Body of pancreas (tissue), 4 donors: ENCODE measurements at regions not wholly inside any gene's neighbourhood (a gene's known extent, or its start where the extent isn't known, plus 50 kb on each side); places are given as distances from the start of the nearest gene placed in this dataset.

ENCODE experiments used
- CTCF ChIP-seq, 7 experiments: fragments of 450-650 bp in 4 of 7; fragments of 200-600 bp in 3 of 7; sonication (generic) in 3 of 7; IDR thresholded peaks; one replicate each; pipeline ENCODE4 v1.5.1; 2016 to 2019; ENCODE audit warnings: antibody characterized with exemption in 7 of 7
- POLR2A ChIP-seq, 3 donors: fragments of 450-650 bp; IDR thresholded peaks; one replicate each; pipeline ENCODE4 v1.6.1; 2016; ENCODE audit warnings: antibody characterized with exemption in 3 of 3, mild to moderate bottlenecking in 2 of 3

DNA sequence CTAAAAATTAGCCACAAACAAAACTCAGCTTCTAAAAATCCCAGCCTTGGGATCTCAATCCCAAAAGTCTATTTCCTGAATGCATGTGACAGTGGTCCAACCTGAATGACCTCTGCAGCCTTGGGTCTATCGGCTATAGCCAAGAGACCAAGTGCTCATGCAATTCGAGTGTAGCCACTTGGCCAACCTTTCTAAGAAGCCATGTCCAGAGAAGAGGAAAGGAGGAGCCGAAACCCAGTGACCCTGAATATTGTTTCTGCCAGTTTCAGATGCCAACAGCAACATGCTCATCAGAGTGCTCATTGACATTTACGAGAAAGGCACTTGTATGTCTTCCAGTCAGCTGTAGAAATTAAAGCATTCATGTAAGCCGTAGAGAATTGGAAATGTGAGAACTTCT, 1231.9 kb downstream of the NLGN4Y start:
- TF ChIP-seq CTCF (IDR thresholded peaks at IDR 0.05) (no peak), POLR2A (IDR thresholded peaks at IDR 0.05) (no peak)
